Neuronal stem cell (in vitro differentiated cells): ENCODE measurements at regions not wholly inside any gene's neighbourhood (a gene's known extent, or its start where the extent isn't known, plus 50 kb on each side); places are given as distances from the start of the nearest gene placed in this dataset.

Source experiments
- DNase-seq: peaks from one replicate; pipeline ENCODE4 v3.0.0-alpha.2; 2013; ENCODE audit warnings: low spot score
- H2AFZ ChIP-seq: one replicate; pipeline ENCODE4 v1.6.1; 2013; ENCODE audit warnings: mild to moderate bottlenecking, low read length, inconsistent platforms
- H2AK5ac ChIP-seq: 2 replicates; pipeline ENCODE4 v1.6.1; 2013; ENCODE audit warnings: low read depth, mild to moderate bottlenecking, inconsistent platforms, low read length, moderate library complexity, mixed read lengths
- H2BK120ac ChIP-seq: 2 replicates; pipeline ENCODE4 v1.6.1; 2013; ENCODE audit warnings: low read depth, mild to moderate bottlenecking, inconsistent platforms, low read length, moderate library complexity, mixed read lengths
- H2BK12ac ChIP-seq: one replicate; pipeline ENCODE4 v1.6.1; 2013; ENCODE audit warnings: low read length, inconsistent platforms
- H2BK15ac ChIP-seq: 2 replicates; pipeline ENCODE4 v1.6.1; 2013; ENCODE audit warnings: mild to moderate bottlenecking, low read length, inconsistent platforms, mixed read lengths
- H2BK5ac ChIP-seq: one replicate; pipeline ENCODE4 v1.6.1; 2013; ENCODE audit warnings: inconsistent platforms, mild to moderate bottlenecking, low read length, moderate library complexity
- H3K14ac ChIP-seq: one replicate; pipeline ENCODE4 v1.6.1; 2013; ENCODE audit warnings: low read length, inconsistent platforms
- H3K18ac ChIP-seq: 2 replicates; pipeline ENCODE4 v1.6.1; 2013; ENCODE audit warnings: low read length, inconsistent platforms
- H3K23ac ChIP-seq: 2 replicates; pipeline ENCODE4 v1.6.1; 2013; ENCODE audit warnings: low read depth, mild to moderate bottlenecking, mixed read lengths, low read length, inconsistent platforms; ENCODE audit not compliant: poor library complexity
- H3K27ac ChIP-seq: replicated peaks from 3 replicates; pipeline ENCODE4 v1.5.1; 2013; ENCODE audit warnings: low read length, inconsistent platforms
- H3K27me3 ChIP-seq, 3 experiments: 2 replicates each; pipeline ENCODE4 v1.6.1; 2013; ENCODE audit warnings: low read length in 3 of 3, mild to moderate bottlenecking in 2 of 3, inconsistent platforms in 1 of 3, low read depth in 1 of 3, mixed read lengths in 1 of 3, moderate library complexity in 1 of 3; ENCODE audit not compliant: control insufficient read depth in 3 of 3, insufficient read depth in 3 of 3
- H3K36me3 ChIP-seq, 2 donors: replicated peaks in 1 of 2; 2 replicates each; pipeline ENCODE4 v1.6.1; 2013; ENCODE audit warnings: low read length in 2 of 2; ENCODE audit not compliant: control insufficient read depth in 2 of 2, insufficient read depth in 2 of 2
- H3K4ac ChIP-seq: 2 replicates; pipeline ENCODE4 v1.6.1; 2013; ENCODE audit warnings: inconsistent platforms, mild to moderate bottlenecking, low read length, moderate library complexity
- H3K4me1 ChIP-seq, 2 donors: 1 replicate in 1 of 2; 2 replicates in 1 of 2; pipeline ENCODE4 v1.6.1; 2013; ENCODE audit warnings: low read length in 2 of 2, low read depth in 1 of 2; ENCODE audit not compliant: control insufficient read depth in 2 of 2, insufficient read depth in 1 of 2
- H3K4me2 ChIP-seq: one replicate; pipeline ENCODE4 v1.6.1; 2013; ENCODE audit warnings: mild to moderate bottlenecking, low read length, inconsistent platforms; ENCODE audit not compliant: insufficient read depth, poor library complexity, severe bottlenecking
- H3K4me3 ChIP-seq, 2 donors: 2 replicates each; pipeline ENCODE4 v1.5.1; 2013; ENCODE audit warnings: low read length in 2 of 2, mild to moderate bottlenecking in 2 of 2, inconsistent platforms in 1 of 2, moderate library complexity in 1 of 2
- H3K79me1 ChIP-seq: one replicate; pipeline ENCODE4 v1.6.1; 2013; ENCODE audit warnings: low read depth, mild to moderate bottlenecking, inconsistent platforms, low read length, moderate library complexity
- H3K9ac ChIP-seq: one replicate; pipeline ENCODE4 v1.6.1; 2013; ENCODE audit warnings: mild to moderate bottlenecking, low read depth, low read length, inconsistent platforms; ENCODE audit not compliant: poor library complexity
- H3K9me3 ChIP-seq, 2 donors: replicated peaks in 1 of 2; 2 replicates each; pipeline versions ENCODE3 to v1.6.1; 2013; ENCODE audit warnings: low read length in 2 of 2, mild to moderate bottlenecking in 2 of 2, inconsistent platforms in 1 of 2, low read depth in 1 of 2, mixed read lengths in 1 of 2, moderate library complexity in 1 of 2; ENCODE audit not compliant: control insufficient read depth in 2 of 2, insufficient read depth in 1 of 2
- H4K8ac ChIP-seq: one replicate; pipeline ENCODE4 v1.6.1; 2013; ENCODE audit warnings: low read depth, mild to moderate bottlenecking, inconsistent platforms, low read length, moderate library complexity
- H4K91ac ChIP-seq: one replicate; pipeline ENCODE4 v1.6.1; 2013; ENCODE audit warnings: low read length, low read depth, mild to moderate bottlenecking, inconsistent platforms; ENCODE audit not compliant: poor library complexity
- WGBS, 2 donors: extraction: QIAGEN DNeasy Blood & Tissue Kit; methylation state at CpG; one replicate each; pipeline ENCODE4 v1.1.7; 2013; ENCODE audit warnings: missing lambda C conversion rate in 2 of 2, mixed read lengths in 1 of 2; ENCODE audit not compliant: insufficient read length in 2 of 2, insufficient replicate concordance in 1 of 2; ENCODE audit errors: extremely low coverage in 2 of 2; 5-methylcytosine and 5-hydroxymethylcytosine counted together

DNA sequence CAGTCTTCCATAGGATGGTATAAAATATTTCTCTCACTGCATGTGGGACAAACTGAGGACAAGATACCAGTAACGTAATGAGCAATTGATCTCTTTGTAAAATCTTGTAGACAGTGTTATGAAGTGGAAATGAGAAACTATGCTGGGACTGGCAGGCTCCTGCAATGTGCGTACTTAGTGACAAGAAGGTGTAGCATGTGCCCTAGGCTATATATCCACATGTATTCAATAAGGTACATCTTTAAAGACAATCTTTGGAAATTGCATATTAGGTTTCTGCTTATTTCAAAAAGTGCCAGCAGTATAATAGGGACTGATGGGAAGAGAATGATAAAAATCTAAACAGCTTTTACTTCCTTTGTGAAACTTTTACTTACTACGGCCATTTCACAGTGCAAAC, 81.9 kb upstream of the GREM2 start:
- H3K4me3 ChIP-seq: no peak overlapping the region
- no peak overlapping the region for H4K91ac ChIP-seq
- no peak overlapping the region for H2BK15ac ChIP-seq
- no peaks in the 10 kb centered on the region for H3K36me3 ChIP-seq
- H3K79me1 ChIP-seq: no peaks in the 10 kb centered on the region
- no peaks in the 10 kb centered on the region for H3K27me3 ChIP-seq
- no peak overlapping the region for H2BK5ac ChIP-seq
- no peak overlapping the region for H2AFZ ChIP-seq
- no peak overlapping the region for H3K4ac ChIP-seq
- H3K14ac ChIP-seq: no peak overlapping the region
- H3K9me3 ChIP-seq: no peaks in the 10 kb centered on the region
- WGBS, 2 donors: no CpG with 5 or more reads among the region's 3 CpGs
- H4K8ac ChIP-seq: no peak overlapping the region
- H2BK12ac ChIP-seq: no peak overlapping the region
- no peak for DNase-seq
- H3K4me2 ChIP-seq: no peak overlapping the region
- no peak overlapping the region for H3K23ac ChIP-seq
- H3K27ac ChIP-seq: no peak overlapping the region
- no peak overlapping the region for H3K18ac ChIP-seq
- no peaks in the 10 kb centered on the region for H3K4me1 ChIP-seq
- H2AK5ac ChIP-seq: no peak overlapping the region
- H2BK120ac ChIP-seq: no peak overlapping the region
- H3K9ac ChIP-seq: no peak overlapping the region

DNA sequence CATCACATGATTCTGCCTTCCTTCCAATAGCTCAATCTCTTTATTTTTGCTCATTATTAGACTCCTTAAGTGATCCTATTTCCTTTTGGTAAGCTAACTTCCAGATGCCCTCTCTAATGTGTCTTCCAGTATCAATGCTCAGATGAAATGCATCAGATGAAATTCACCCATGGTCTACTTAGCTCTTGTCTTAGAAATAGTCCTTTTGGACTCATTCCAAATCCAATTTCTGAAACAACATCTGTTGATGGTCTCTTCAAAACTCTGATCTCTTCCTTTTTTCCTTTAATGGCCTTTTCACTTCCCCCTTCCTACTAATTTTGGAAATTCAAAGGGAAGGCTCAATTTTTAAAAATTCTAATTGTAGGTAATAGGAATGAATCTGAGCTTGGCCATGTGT, 81.1 kb upstream of the GREM2 start:
- Histone ChIP-seq H4K91ac (no peak overlapping the region), H3K36me3 (no peaks in the 10 kb centered on the region), H3K79me1 (no peaks in the 10 kb centered on the region)

DNA sequence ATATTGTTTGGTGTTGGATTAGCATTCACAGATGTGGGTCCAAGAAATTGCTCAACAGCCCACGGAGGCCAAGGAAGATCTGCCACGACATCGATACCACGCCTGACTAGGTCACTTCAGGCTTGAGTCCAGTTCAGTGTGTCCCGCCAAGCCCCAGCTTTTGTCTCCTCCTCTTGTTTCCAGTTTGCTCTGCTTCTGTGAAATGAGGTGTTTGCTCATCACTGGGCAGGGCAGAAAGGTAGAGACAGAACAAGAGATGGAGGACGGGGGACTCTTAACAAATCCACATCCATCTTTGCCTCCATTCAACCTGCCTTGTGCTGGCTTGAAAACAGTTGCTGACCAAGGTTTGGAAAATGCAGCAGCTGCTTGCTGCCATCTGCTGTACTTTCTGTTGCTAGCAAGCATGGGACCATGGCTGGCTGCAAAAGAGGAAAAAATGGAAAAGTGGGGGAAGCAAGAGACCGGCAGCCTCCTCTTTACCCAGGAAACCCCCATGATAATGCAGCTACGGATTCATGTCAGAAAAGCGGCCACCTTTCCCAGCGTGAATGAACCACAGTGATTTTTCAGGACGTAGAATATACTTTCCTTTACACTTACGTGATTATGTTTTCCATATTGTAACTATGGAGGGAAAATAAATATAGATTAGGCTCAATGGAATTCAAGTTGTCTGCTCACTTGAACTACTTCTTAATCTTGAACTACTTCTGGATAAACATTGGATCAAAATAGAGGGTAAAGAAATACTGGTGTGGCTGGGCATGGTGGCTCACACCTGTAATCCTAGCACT, 80.2 kb upstream of the GREM2 start:
- Histone ChIP-seq H2AFZ (no peak overlapping the region), H3K4me1 (no peaks in the 10 kb centered on the region), H2BK120ac (no peak overlapping the region), H3K14ac (no peak overlapping the region), H3K18ac (no peak overlapping the region), H2BK12ac (no peak overlapping the region), H3K23ac (no peak overlapping the region), H2BK15ac (no peak overlapping the region), H3K4me3 (no peak overlapping the region), H2AK5ac (no peak overlapping the region), H3K9ac (no peak overlapping the region), H3K4me2 (no peak overlapping the region), H2BK5ac (peak overlapping the region; percentile 7), H4K8ac (no peak overlapping the region), H3K9me3 (no peaks in the 10 kb centered on the region), H4K91ac (no peak overlapping the region), H3K79me1 (no peaks in the 10 kb centered on the region), H3K4ac (no peak overlapping the region), H3K36me3 (no peaks in the 10 kb centered on the region), H3K27ac (no peak overlapping the region), H3K27me3 (no peaks in the 10 kb centered on the region)
- WGBS, 2 donors: no CpG with 5 or more reads among the region's 12 CpGs
- peak; percentile 37 for DNase-seq

More for the DNA sequence above, 81.1 kb upstream of the GREM2 start:
- H3K14ac ChIP-seq: no peak overlapping the region
- no peak overlapping the region for H2BK120ac ChIP-seq
- H2AK5ac ChIP-seq: no peak overlapping the region
- no peak overlapping the region for H2BK12ac ChIP-seq
- H2AFZ ChIP-seq: no peak overlapping the region
- no peak overlapping the region for H3K4me3 ChIP-seq
- H2BK5ac ChIP-seq: no peak overlapping the region
- no peaks in the 10 kb centered on the region for H3K9me3 ChIP-seq
- H4K8ac ChIP-seq: no peak overlapping the region
- H3K4me1 ChIP-seq: no peaks in the 10 kb centered on the region
- H3K4me2 ChIP-seq: no peak overlapping the region
- no peak overlapping the region for H2BK15ac ChIP-seq
- no peak overlapping the region for H3K18ac ChIP-seq
- DNase-seq: no peak
- H3K27ac ChIP-seq: no peak overlapping the region
- H3K23ac ChIP-seq: no peak overlapping the region
- no peaks in the 10 kb centered on the region for H3K27me3 ChIP-seq
- no peak overlapping the region for H3K4ac ChIP-seq
- no peak overlapping the region for H3K9ac ChIP-seq

DNA sequence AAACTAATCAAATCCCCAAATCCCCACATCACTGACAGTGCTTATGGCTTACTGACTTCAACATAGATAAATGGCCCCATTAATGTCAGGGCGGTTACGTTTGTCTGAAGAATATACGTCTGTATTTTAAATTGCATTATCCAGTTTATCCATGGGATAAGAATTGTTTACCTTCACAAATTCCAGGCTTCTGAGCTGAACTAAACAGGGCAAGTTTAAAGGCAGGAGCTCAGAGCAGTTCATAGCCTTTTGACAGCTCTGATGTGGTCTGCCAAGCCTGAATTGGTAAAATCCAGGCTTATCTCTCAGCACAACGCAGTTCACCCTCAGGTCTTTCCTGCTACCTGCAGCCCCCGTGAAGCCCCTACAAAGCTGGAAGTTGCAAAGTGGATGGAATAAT, 79.5 kb upstream of the GREM2 start:
- no peak for DNase-seq
- no peak overlapping the region for H3K4me3 ChIP-seq
- no peak overlapping the region for H2BK12ac ChIP-seq
- no peaks in the 10 kb centered on the region for H3K79me1 ChIP-seq
- H3K18ac ChIP-seq: no peak overlapping the region
- no peaks in the 10 kb centered on the region for H3K9me3 ChIP-seq
- H2BK5ac ChIP-seq: peak overlapping the region; percentile 7
- no peak overlapping the region for H3K14ac ChIP-seq
- no peaks in the 10 kb centered on the region for H3K4me1 ChIP-seq
- H3K9ac ChIP-seq: no peak overlapping the region
- no peak overlapping the region for H4K91ac ChIP-seq
- H3K4ac ChIP-seq: no peak overlapping the region
- H3K23ac ChIP-seq: no peak overlapping the region
- H2BK120ac ChIP-seq: no peak overlapping the region
- no peak overlapping the region for H4K8ac ChIP-seq
- no peak overlapping the region for H3K4me2 ChIP-seq
- H3K27ac ChIP-seq: no peak overlapping the region
- no peak overlapping the region for H2AK5ac ChIP-seq
- no peaks in the 10 kb centered on the region for H3K36me3 ChIP-seq
- no CpG with 5 or more reads among the region's 5 CpGs for WGBS, 2 donors
- H3K27me3 ChIP-seq: no peaks in the 10 kb centered on the region
- no peak overlapping the region for H2AFZ ChIP-seq
- no peak overlapping the region for H2BK15ac ChIP-seq
